H4 (cell line): ENCODE measurements at regions not wholly inside any gene's neighbourhood (a gene's known extent, or its start where the extent isn't known, plus 50 kb on each side); places are given as distances from the start of the nearest gene placed in this dataset.

ENCODE experiments used
- DNase-seq: peaks from one replicate; pipeline ENCODE4 v3.0.0-alpha.2; 2015; ENCODE audit warnings: low spot score

- DNase-seq: no peak
These were observed 82.6 kb upstream of the MAOA start for GRCh38 chrX:43573441-43574015.

- no peak for DNase-seq
These were observed 75.5 kb upstream of the MAOA start for GRCh38 chrX:43580621-43581020.

- no peak for DNase-seq
These were observed 74.9 kb upstream of the MAOA start for GRCh38 chrX:43581167-43581566.

GRCh38 chrX:43581888-43582539 lies 74.1 kb upstream of the MAOA start:
- DNase-seq: no peak

GRCh38 chrX:43582540-43582913 lies 73.6 kb upstream of the MAOA start:
- no peak for DNase-seq

- DNase-seq: no peak
These were observed 70.2 kb upstream of the MAOA start for GRCh38 chrX:43585922-43586321.

DNA sequence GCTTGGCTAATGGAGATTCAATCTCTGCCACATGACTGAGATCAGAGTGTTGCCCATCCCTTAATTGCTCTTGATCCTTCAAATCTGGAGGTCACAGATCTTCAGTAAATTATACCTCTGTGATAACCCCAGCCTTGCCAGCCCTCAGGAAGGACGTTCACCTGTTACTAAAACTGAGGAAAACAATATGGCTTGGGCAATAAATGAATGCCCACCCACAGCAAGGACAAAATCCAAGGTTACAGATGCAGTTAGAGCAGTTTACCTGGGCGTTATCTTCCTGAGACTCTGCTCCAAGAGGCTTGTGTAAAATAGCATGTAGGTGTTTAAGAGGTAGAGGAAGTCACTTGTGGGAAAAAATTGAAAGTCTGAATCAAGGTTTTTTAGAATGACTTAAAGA lies 69.3 kb upstream of the MAOA start:
- no peak for DNase-seq

DNA sequence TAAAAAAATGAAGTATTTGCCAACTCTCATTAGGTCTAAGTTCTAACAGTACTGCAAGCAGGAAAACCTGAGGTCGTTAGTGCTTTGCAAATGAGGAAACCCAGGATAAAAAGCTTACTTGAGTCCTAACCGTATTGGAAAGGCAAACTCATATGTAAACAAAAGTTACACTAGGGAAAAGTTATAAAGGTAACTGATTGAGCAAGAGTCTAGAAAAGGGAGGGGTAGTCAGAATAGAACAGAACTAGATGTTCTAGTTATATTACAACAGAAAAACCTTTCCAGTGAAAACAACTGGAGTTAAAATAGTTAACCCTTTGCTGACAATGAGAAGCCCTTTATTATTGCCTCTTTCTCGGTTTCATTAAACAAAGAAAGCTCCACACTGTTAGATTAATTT lies 66.4 kb upstream of the MAOA start:
- peak; percentile 6 for DNase-seq

- no peak for DNase-seq
These were observed 65.9 kb upstream of the MAOA start for GRCh38 chrX:43590150-43590549.

GRCh38 chrX:43592597-43592996 lies 63.5 kb upstream of the MAOA start:
- no peak for DNase-seq

GRCh38 chrX:43595931-43596330 lies 60.2 kb upstream of the MAOA start:
- DNase-seq: no peak

GRCh38 chrX:43604753-43605152 lies 51.3 kb upstream of the MAOA start:
- no peak for DNase-seq

DNA sequence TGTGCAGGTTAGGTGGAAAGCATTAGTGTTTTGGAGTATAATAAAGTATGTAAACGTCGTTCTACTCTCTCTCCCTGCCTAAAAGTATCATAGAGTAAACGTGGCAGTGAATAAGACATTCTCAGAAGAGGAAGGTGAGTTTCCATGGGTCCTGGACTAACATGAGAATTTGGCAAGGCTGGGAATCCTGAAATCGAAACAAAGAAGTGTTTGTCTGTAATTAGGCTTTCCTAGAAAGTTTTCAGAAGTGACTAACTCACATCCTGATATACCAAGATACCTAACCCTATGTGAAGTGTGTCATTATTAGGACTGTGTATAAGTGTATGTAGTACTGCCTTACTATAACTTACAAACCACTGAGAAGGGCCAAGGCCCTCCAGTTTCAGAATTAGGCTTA lies 50.7 kb upstream of the MAOA start:
- DNase-seq: no peak
